GM21529 (cell line): ENCODE measurements at regions not wholly inside any gene's neighbourhood (a gene's known extent, or its start where the extent isn't known, plus 50 kb on each side); places are given as distances from the start of the nearest gene placed in this dataset.
"Not testable (repeated sequence)": the region's sequence is repeated elsewhere in the genome, so short reads cannot be mapped to it uniquely, and the experiment has no call there.

ENCODE experiments used
- ATAC-seq: cut with Tn5 transposase; IDR thresholded peaks from one replicate; pipeline ENCODE4 v1.9.1; 2021; ENCODE audit not compliant: unreplicated experiment

DNA sequence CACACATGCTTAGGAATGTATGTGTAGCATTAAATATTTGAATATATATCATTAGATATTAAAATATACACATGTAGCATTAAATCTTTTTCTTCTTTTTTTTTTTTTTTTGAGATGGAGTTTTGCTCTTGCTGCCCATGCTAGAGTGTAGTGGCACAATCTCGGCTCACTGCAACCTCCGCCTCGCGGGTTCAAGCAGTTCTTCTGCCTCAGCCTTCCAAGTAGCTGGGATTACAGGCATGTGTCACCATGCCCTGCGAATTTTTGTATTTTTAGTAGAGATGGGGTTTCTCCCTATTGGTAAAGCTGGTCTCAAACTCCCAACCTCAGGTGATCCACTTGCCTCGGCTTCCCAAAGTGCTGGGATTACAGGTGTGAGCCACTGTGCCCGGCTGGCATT lies 1151.6 kb upstream of the FAM98A start:
- ATAC-seq: not testable (repeated sequence)

GRCh38 chr2:34747643-34748042 lies 1148.5 kb upstream of the FAM98A start:
- no peak for ATAC-seq

GRCh38 chr2:34738691-34739090 lies 1139.6 kb upstream of the FAM98A start:
- ATAC-seq: no peak

DNA sequence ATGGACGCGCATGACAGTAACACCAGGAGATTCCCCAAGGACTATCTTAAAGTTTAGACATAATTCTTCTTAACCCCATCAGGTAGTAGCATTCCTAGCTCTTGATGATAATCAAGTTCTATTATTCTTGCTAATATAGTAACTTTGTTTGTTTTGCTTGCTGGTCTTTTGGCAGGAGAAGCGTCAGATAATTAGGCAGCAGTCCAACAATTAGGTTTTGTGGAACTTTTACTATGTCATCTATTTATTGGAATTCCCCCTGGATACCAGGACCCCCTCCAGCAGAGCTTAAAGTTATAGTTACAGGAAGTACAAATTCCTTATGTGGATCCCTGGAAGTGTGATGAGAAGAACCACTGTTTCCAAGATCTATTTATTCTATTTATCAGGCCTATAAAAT lies 1138.0 kb upstream of the FAM98A start:
- no peak for ATAC-seq

- no peak for ATAC-seq
Measured at GRCh38 chr2:34736482-34736881, 1137.4 kb upstream of the FAM98A start.

- no peak for ATAC-seq
Measured at GRCh38 chr2:34734662-34735061, 1135.6 kb upstream of the FAM98A start.

- ATAC-seq: no peak
Measured at GRCh38 chr2:34734042-34734441, 1134.9 kb upstream of the FAM98A start.

- ATAC-seq: no peak
Measured at GRCh38 chr2:34731292-34731691, 1132.2 kb upstream of the FAM98A start.

DNA sequence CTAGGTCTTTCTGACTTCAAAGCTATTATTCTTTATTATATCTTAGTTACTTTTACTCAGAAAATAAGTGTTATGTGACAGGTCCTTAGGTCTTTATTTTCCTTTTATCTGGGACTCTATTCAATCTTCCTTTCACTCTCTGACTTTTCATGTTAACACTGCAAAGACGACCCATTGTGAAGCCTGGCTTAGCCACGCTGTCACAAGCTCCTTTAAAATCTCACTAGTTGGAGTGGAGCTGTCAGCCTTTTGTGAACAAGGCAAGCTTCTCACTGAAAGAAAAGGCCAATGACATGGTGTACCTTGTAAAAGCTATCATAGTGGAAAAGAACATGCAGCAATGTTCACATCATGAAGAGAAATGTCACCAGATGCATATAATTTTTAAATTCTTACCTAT lies 1130.7 kb upstream of the FAM98A start:
- no peak for ATAC-seq

- ATAC-seq: no peak
Measured at GRCh38 chr2:34724107-34724506, 1125.0 kb upstream of the FAM98A start.

DNA sequence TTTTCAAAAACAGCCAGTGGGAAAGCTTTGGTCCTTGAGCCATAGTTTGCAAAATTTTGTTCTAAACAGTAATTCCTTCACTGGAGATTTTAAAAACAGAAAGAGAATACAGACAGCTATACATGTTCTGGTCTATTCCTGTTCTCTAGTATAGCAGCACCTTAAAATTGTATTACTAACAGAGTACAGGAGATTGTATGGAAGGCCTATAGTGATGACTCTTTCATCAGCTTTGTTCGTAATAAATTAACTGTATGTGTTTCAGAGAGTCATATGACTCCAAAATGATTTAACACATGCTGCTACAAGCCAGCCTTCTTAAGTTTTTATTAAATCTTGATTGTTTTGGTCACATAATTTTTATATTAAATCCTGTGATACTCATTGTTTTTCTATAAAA lies 1124.6 kb upstream of the FAM98A start:
- no peak for ATAC-seq

DNA sequence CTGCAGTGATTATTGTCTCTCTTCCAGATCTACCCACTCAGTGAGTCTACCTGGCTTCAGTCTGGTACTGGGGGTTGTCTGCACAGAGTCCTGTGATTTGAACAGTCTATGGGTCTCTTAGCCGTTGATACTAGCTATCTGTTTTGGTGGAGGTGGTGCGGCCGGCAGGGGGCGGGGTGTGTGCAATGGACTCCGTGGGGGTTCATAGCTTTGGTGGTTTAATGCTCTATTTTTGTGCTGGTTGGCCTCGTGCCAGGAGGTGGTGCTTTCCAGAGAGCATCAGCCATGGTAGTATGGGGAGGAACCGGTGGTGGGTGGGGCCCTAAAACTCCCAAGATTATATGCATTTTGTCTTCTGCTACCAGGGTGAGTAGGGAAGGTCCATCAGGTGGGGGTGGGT lies 1120.1 kb upstream of the FAM98A start:
- no peak for ATAC-seq

GRCh38 chr2:34705551-34706247 lies 1106.6 kb upstream of the FAM98A start:
- ATAC-seq: peak; percentile 52

- no peak for ATAC-seq
Measured at GRCh38 chr2:34703292-34703691, 1104.2 kb upstream of the FAM98A start.

DNA sequence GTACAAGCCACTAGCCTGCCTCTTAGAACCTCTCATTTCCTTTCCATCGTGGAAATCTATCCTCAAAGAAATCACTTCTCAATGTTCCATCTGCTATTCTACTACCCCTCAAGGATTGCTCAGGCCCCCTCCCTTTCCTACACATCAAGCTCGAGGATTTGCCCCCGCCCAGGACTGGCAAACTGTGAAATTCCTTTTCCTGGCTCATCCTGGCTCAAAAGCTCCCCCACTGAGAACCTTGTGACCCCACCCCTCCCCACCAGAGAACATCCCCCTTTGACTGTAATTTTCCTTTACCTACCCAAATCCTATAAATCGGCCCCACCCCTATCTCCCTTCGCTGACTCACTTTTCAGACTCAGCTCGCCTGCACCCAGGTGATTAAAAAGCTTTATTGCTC lies 1103.3 kb upstream of the FAM98A start:
- ATAC-seq: not testable (repeated sequence)

- not testable (repeated sequence) for ATAC-seq
Measured at GRCh38 chr2:34677591-34677990, 1078.5 kb upstream of the FAM98A start.

GRCh38 chr2:34677119-34677531 lies 1078.0 kb upstream of the FAM98A start:
- ATAC-seq: not testable (repeated sequence)

DNA sequence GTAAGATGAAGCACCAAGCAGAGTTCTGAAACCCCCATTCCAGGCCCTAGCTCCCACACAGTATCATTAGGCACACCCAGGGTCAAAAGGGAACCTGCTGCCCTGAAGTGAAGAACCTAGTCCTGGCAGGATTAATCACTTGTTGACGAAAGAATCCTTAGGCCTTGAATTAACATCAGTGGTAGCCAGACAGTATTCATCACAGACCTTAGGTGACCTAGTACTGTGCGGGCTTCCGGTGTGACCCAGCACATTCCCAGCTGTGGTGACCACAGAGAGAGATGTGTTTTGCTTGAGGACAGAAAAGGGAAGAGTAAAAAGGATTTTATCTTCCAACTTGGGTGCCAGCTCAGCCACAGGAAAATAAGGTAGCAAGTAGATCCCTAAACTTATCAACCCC lies 1071.4 kb upstream of the FAM98A start:
- no peak for ATAC-seq

GRCh38 chr2:34666821-34667220 lies 1067.7 kb upstream of the FAM98A start:
- no peak for ATAC-seq

GRCh38 chr2:34664266-34664665 lies 1065.2 kb upstream of the FAM98A start:
- no peak for ATAC-seq

DNA sequence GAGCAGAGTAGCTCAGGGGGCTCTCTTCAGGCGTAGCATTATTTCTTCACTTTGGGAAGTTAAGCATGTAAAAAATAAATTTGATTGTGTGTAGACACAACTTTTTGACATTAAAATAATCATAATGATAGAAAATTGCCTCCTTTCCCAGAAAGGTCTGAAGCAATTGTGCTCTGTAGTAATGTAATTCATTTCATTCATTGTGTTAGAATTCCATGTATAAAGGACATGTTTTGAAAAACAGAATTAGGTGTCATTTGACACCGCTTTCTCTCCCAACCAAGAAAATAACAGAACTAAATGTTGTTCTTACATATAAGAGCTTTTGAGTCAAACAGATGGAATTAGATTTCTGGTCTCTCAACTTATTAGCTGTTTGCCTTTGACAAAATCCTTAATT lies 1064.2 kb upstream of the FAM98A start:
- ATAC-seq: no peak

- ATAC-seq: no peak
Measured at GRCh38 chr2:34660741-34661140, 1061.6 kb upstream of the FAM98A start.

DNA sequence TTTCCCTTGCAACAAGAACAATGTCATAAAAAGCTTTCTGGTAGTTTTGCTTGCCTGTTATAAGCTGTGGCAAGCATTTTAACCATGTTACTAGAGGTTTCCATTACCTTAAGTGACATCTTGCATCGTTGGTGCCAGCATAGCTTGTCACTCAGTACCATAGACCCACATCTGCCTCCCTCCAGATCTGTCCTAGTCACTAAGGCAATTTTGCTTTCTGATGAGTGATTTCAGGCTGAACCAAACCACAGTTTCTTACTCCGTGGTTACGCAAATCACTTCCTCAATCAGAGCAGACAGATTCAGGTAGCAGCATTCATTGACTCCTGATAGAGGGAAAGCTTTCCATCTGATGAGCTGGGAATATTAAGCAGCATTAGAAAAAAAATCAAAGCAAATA lies 1057.5 kb upstream of the FAM98A start:
- ATAC-seq: peak; percentile 66
